H1 (cell line): ENCODE measurements at regions not wholly inside any gene's neighbourhood (a gene's known extent, or its start where the extent isn't known, plus 50 kb on each side); places are given as distances from the start of the nearest gene placed in this dataset.

Experiments
- CTCF ChIA-PET: fragments of 300-600 bp; sonication (Branson Sonifier 250); formaldehyde crosslinking; loops from one replicate; lab custom pipeline; 2021; ENCODE audit not compliant: partially characterized antibody; lab: Charles Lee
- POLR2A ChIA-PET: fragments of 300-600 bp; sonication (Branson Sonifier 250); formaldehyde crosslinking; loops from one replicate; lab custom pipeline; 2021; ENCODE audit warnings: inconsistent platforms; ENCODE audit not compliant: partially characterized antibody; lab: Charles Lee
- DNase-seq, 2 experiments: peaks; one replicate each; pipeline versions ENCODE4 v3.0.0 to v3.0.0-alpha.2; 2010 to 2022; ENCODE audit warnings: low spot score in 2 of 2, low read depth in 1 of 2, mixed read lengths in 1 of 2
- FAIRE-seq: peaks from 2 replicates; lab custom pipeline; 2011; peaks lifted over from hg19 to GRCh38; lab: Jason Lieb, UNC
- H2AFZ ChIP-seq: 2 replicates; pipeline ENCODE4 v1.8.1; 2012; ENCODE audit warnings: low read length, inconsistent platforms
- H2AK5ac ChIP-seq: 2 replicates; pipeline ENCODE4 v1.6.1; 2013; ENCODE audit warnings: low read depth, low read length
- H2BK120ac ChIP-seq: replicated peaks from 2 replicates; pipeline ENCODE3; 2013; ENCODE audit warnings: low read depth, low read length, inconsistent platforms
- H2BK12ac ChIP-seq: 2 replicates; pipeline ENCODE4 v1.6.1; 2013; ENCODE audit warnings: low read depth, low read length
- H2BK15ac ChIP-seq: 2 replicates; pipeline ENCODE4 v1.6.1; 2013; ENCODE audit warnings: low read length
- H2BK20ac ChIP-seq: 2 replicates; pipeline ENCODE4 v1.6.1; 2013; ENCODE audit warnings: low read length
- H2BK5ac ChIP-seq: 2 replicates; pipeline ENCODE4 v1.6.1; 2013; ENCODE audit warnings: low read depth, low read length
- H3K14ac ChIP-seq: 2 replicates; pipeline ENCODE4 v1.6.1; 2013; ENCODE audit warnings: inconsistent platforms; ENCODE audit not compliant: insufficient read length
- H3K18ac ChIP-seq: 2 replicates; pipeline ENCODE4 v1.6.1; 2013; ENCODE audit warnings: low read length; ENCODE audit errors: extremely low read depth
- H3K23ac ChIP-seq: 2 replicates; pipeline ENCODE4 v1.6.1; 2013; ENCODE audit warnings: inconsistent platforms; ENCODE audit not compliant: insufficient read length
- H3K23me2 ChIP-seq: 2 replicates; pipeline ENCODE4 v1.6.1; 2013; ENCODE audit warnings: low read depth, low read length
- H3K27ac ChIP-seq: 2 replicates; pipeline ENCODE4 v1.6.1; 2011; ENCODE audit warnings: low read depth, low read length, inconsistent platforms
- H3K27me3 ChIP-seq, 4 experiments: replicated peaks in 1 of 4; 1 replicate in 1 of 4; 2 replicates in 3 of 4; pipeline versions ENCODE4 v1.6.1 to v1.8.1; 2011 to 2013; ENCODE audit warnings: low read length in 3 of 4, mild to moderate bottlenecking in 3 of 4, inconsistent platforms in 2 of 4, mixed read lengths in 2 of 4, moderate library complexity in 1 of 4; ENCODE audit not compliant: control insufficient read depth in 3 of 4, insufficient read depth in 3 of 4; ENCODE audit errors: extremely low read depth in 1 of 4
- H3K36me3 ChIP-seq, 4 experiments: 2 replicates each; pipeline versions ENCODE4 v1.6.1 to v1.8.1; 2011 to 2013; ENCODE audit warnings: mild to moderate bottlenecking in 4 of 4, low read length in 3 of 4, moderate library complexity in 2 of 4, control low read depth in 1 of 4, inconsistent platforms in 1 of 4; ENCODE audit not compliant: insufficient read depth in 4 of 4, control insufficient read depth in 2 of 4
- H3K4ac ChIP-seq: replicated peaks from 2 replicates; pipeline ENCODE3; 2013; ENCODE audit warnings: low read length, low read depth, mixed read lengths, inconsistent platforms; ENCODE audit not compliant: insufficient read length
- H3K4me1 ChIP-seq, 4 experiments: replicated peaks in 1 of 4; 1 replicate in 1 of 4; 2 replicates in 3 of 4; pipeline versions ENCODE4 v1.6.1 to v1.8.1; 2011 to 2013; ENCODE audit warnings: low read length in 3 of 4, inconsistent platforms in 2 of 4, mixed read lengths in 1 of 4; ENCODE audit not compliant: insufficient read depth in 4 of 4, control insufficient read depth in 3 of 4
- H3K4me2 ChIP-seq, 2 experiments: 2 replicates each; pipeline versions ENCODE4 v1.6.1 to v1.8.1; 2011 to 2013; ENCODE audit warnings: low read depth in 2 of 2, low read length in 2 of 2, control low read depth in 1 of 2, inconsistent platforms in 1 of 2, mild to moderate bottlenecking in 1 of 2; ENCODE audit not compliant: insufficient read depth in 1 of 2
- H3K4me3 ChIP-seq, 4 experiments: fragments of 200-600, 300-600 bp in 1 of 4; sonication (generic), shearing (Covaris generic), sonication (Bioruptor Twin) in 1 of 4; 2 replicates each; pipeline versions ENCODE4 v1.5.1 to v1.8.1; 2011 to 2016; ENCODE audit warnings: low read length in 4 of 4, low read depth in 3 of 4, control low read depth in 2 of 4, inconsistent platforms in 2 of 4, mild to moderate bottlenecking in 2 of 4, mixed read lengths in 1 of 4, moderate library complexity in 1 of 4; ENCODE audit not compliant: insufficient read depth in 2 of 4; ENCODE audit errors: extremely low read depth in 1 of 4
- H3K56ac ChIP-seq: replicated peaks from 2 replicates; pipeline ENCODE3; 2013; ENCODE audit warnings: low read depth, mild to moderate bottlenecking, mixed read lengths, low read length, inconsistent platforms; ENCODE audit not compliant: insufficient read length
- H3K79me1 ChIP-seq: 2 replicates; pipeline ENCODE4 v1.6.1; 2013; ENCODE audit warnings: low read depth, low read length, control low read depth
- H3K79me2 ChIP-seq, 2 experiments: 2 replicates each; pipeline versions ENCODE4 v1.6.1 to v1.8.1; 2012 to 2013; ENCODE audit warnings: low read length in 2 of 2, mild to moderate bottlenecking in 2 of 2, inconsistent platforms in 1 of 2; ENCODE audit not compliant: insufficient read depth in 2 of 2, control insufficient read depth in 1 of 2
- H3K9ac ChIP-seq, 4 experiments: replicated peaks in 1 of 4; 1 replicate in 1 of 4; 2 replicates in 3 of 4; pipeline versions ENCODE4 v1.6.1 to v1.8.1; 2011 to 2013; ENCODE audit warnings: low read depth in 3 of 4, low read length in 3 of 4, control low read depth in 2 of 4, mild to moderate bottlenecking in 2 of 4, moderate library complexity in 2 of 4, inconsistent platforms in 1 of 4; ENCODE audit errors: extremely low read depth in 1 of 4
- H3K9me3 ChIP-seq, 2 experiments: 2 replicates each; pipeline versions ENCODE4 v1.6.1 to v1.8.1; 2012 to 2013; ENCODE audit warnings: mild to moderate bottlenecking in 2 of 2, moderate library complexity in 2 of 2, control low read depth in 1 of 2, inconsistent platforms in 1 of 2, low read depth in 1 of 2, low read length in 1 of 2, mixed read lengths in 1 of 2; ENCODE audit not compliant: insufficient read depth in 2 of 2
- H4K20me1 ChIP-seq, 2 experiments: replicated peaks in 1 of 2; 2 replicates each; pipeline versions ENCODE3 to v1.8.1; 2011 to 2013; ENCODE audit warnings: inconsistent platforms in 2 of 2, low read length in 2 of 2, mild to moderate bottlenecking in 1 of 2; ENCODE audit not compliant: insufficient read depth in 2 of 2, control insufficient read depth in 1 of 2
- H4K5ac ChIP-seq: 2 replicates; pipeline ENCODE4 v1.6.1; 2013; ENCODE audit warnings: low read length, low read depth, mixed read lengths, inconsistent platforms; ENCODE audit not compliant: insufficient read length
- H4K8ac ChIP-seq: 2 replicates; pipeline ENCODE4 v1.8.0; 2013; ENCODE audit warnings: mild to moderate bottlenecking, moderate library complexity, low read length, inconsistent platforms; ENCODE audit not compliant: insufficient read depth; ENCODE audit errors: extremely low read depth
- H4K91ac ChIP-seq: replicated peaks from 2 replicates; pipeline ENCODE3; 2013; ENCODE audit warnings: low read length, mixed read lengths, inconsistent platforms; ENCODE audit not compliant: insufficient read length
- CEBPB ChIP-seq: IDR thresholded peaks from 2 replicates; pipeline ENCODE4 v1.6.1; 2012; ENCODE audit warnings: low read depth, low read length
- CREB1 ChIP-seq: IDR thresholded peaks from 2 replicates; pipeline ENCODE4 v1.6.1; 2012; ENCODE audit warnings: inconsistent platforms
- WGBS, 2 experiments: shearing (Covaris generic) in 1 of 2; methylation state at CpG; one replicate each; pipeline versions ENCODE4 v1.1.6 to v1.1.7; 2013 to 2015; ENCODE audit warnings: low lambda C conversion rate in 2 of 2, mixed read lengths in 2 of 2, inconsistent platforms in 1 of 2, low coverage in 1 of 2, missing lambda C conversion rate in 1 of 2; ENCODE audit not compliant: insufficient replicate concordance in 2 of 2, insufficient coverage in 1 of 2, insufficient read length in 1 of 2; ENCODE audit errors: extremely low coverage in 1 of 2, missing lambda C conversion rate in 1 of 2; 5-methylcytosine and 5-hydroxymethylcytosine counted together

DNA sequence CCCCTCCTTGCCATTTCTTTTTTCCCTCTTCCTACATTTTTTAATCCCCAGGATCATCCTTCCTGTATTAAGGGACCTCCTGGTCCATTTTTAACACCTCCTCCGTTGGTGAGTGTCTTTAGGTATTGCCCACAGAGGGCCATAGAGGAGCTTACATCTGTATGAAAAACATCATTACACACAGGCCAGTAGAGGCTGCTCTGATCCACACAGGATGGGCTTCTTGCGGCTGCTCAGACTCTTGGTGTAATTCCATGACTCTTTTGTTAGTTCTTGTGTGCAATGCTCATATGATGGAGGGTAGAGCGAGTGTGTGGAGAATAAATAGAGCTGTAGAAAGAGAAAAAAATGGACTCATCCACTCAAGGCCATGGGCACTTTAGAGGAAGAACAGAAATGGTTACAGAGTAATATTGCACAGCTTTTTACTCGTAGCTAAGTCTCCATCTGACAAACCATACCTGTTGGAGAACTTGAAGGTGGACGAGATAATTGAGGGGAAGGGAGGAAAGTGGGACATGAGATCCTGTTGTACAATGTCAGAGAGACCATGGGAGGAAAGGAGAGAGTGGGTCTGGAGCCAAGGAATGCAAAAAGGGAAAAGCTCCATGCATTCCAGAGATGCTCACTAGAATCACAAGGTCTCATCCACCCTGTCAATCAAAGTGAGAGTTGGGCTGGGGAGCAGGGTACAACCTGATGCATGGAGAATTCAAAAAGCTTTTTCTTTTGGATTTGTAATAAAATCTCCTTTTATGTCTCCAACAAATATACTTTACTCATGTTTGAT lies 129.7 kb upstream of the TNP1 start:
- H3K4me3 ChIP-seq, result no peak overlapping the region
- no peak overlapping the region for H3K9ac ChIP-seq
- H3K14ac ChIP-seq, result no peak overlapping the region
- H3K23me2 ChIP-seq, result no peaks in the 10 kb centered on the region
- no peak overlapping the region for H3K23ac ChIP-seq
- H2BK15ac ChIP-seq, result no peak overlapping the region
- POLR2A ChIA-PET, result interaction anchor here (0.8 kb wide), 1 partner anchor 22 kb away, joined by 3 read pairs; no protein-coding TSS in a partner anchor
- H2AFZ ChIP-seq, result no peak overlapping the region
- FAIRE-seq (no peak), DNase-seq (no peak)
- no peak overlapping the region for H2BK20ac ChIP-seq
- TF ChIP-seq CREB1 (no peak), CEBPB (no peak)
- 81% methylated on average over 5 of the region's 5 CpGs; no CpG with 5 or more reads in 1 of the 2 experiments for WGBS, 2 experiments
- H2BK120ac ChIP-seq, result no peak overlapping the region
- H3K27me3 ChIP-seq, result no peaks in the 10 kb centered on the region
- no peak overlapping the region for H3K56ac ChIP-seq
- no peaks in the 10 kb centered on the region for H3K79me2 ChIP-seq
- no peak overlapping the region for H4K91ac ChIP-seq
- H2AK5ac ChIP-seq, result no peak overlapping the region
- no peak overlapping the region for H2BK12ac ChIP-seq
- H3K4ac ChIP-seq, result no peak overlapping the region
- H3K4me2 ChIP-seq, result no peak overlapping the region
- no peak overlapping the region for H3K18ac ChIP-seq
- H4K8ac ChIP-seq, result no peak overlapping the region
- no peaks in the 10 kb centered on the region for H3K79me1 ChIP-seq
- no peaks in the 10 kb centered on the region for H3K9me3 ChIP-seq
- CTCF ChIA-PET, result interaction anchor here (0.6 to 1.2 kb wide), 4 partner anchors 38 to 463 kb away, joined by 3 to 4 read pairs (median 4); no protein-coding TSS in a partner anchor
- H4K5ac ChIP-seq, result no peak overlapping the region
- no peak overlapping the region for H3K27ac ChIP-seq
- no peaks in the 10 kb centered on the region for H4K20me1 ChIP-seq
- no peaks in the 10 kb centered on the region for H3K36me3 ChIP-seq
- H2BK5ac ChIP-seq, result no peak overlapping the region
- peaks cover 0 to 10% (median 3%) of the 10 kb centered on the region in 4 experiments; a peak in 5 of 7 replicates for H3K4me1 ChIP-seq
